ENCODE measurements at regions not wholly inside any gene's neighbourhood (a gene's known extent, or its start where the extent isn't known, plus 50 kb on each side); places are given as distances from the start of the nearest gene placed in this dataset.

DNA sequence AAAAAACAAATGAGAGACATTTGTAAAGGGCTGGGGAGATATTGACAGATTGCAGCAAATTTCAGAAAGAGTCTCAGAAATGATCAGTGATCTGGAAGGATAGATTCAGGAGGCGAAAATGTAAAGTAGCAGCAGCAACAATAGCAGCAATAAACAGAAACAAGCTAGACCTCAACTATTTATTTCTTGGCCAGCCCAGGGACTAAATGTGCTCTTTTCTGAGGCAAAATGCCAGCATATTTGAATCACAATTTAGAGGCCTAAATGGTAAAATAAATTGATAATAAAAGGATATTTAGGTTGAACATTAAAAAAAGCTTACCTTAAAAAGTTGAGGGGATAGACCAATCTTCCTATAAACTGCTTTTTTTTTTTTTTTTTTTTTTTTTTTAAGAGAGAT, 134.6 kb upstream of the ITGB1 start:
- TF ChIP-seq, protein P1, sequence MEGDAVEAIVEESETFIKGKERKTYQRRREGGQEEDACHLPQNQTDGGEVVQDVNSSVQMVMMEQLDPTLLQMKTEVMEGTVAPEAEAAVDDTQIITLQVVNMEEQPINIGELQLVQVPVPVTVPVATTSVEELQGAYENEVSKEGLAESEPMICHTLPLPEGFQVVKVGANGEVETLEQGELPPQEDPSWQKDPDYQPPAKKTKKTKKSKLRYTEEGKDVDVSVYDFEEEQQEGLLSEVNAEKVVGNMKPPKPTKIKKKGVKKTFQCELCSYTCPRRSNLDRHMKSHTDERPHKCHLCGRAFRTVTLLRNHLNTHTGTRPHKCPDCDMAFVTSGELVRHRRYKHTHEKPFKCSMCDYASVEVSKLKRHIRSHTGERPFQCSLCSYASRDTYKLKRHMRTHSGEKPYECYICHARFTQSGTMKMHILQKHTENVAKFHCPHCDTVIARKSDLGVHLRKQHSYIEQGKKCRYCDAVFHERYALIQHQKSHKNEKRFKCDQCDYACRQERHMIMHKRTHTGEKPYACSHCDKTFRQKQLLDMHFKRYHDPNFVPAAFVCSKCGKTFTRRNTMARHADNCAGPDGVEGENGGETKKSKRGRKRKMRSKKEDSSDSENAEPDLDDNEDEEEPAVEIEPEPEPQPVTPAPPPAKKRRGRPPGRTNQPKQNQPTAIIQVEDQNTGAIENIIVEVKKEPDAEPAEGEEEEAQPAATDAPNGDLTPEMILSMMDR (IDR thresholded peaks at IDR 0.05) = no peak
- no peak for TF ChIP-seq EZH2 (IDR thresholded peaks at IDR 0.05; ENCODE audit: borderline replicate concordance, insufficient read depth, low read depth, low read length, poor library complexity, severe bottlenecking)
- Histone ChIP-seq H3K36me3 (replicated peaks in 1 of 2; ENCODE audit: control extremely low read depth in 1 of 2, control insufficient read depth in 1 of 2, extremely low read depth in 1 of 2, insufficient read depth in 2 of 2, low read length in 1 of 2) (no peaks in the 10 kb centered on the region), H2AFZ (ENCODE audit: insufficient read depth, low read depth, low read length, poor library complexity, severe bottlenecking) (no peak overlapping the region), H3K27me3 (replicated peaks in 1 of 4; ENCODE audit: control extremely low read depth in 1 of 4, control insufficient read depth in 3 of 4, insufficient read depth in 4 of 4, low read length in 3 of 4) (no peaks in the 10 kb centered on the region), H3K79me2 (ENCODE audit: control insufficient read depth, insufficient read depth, low read length) (no peaks in the 10 kb centered on the region), H3K4me1 (ENCODE audit: control insufficient read depth in 2 of 2, insufficient read depth in 2 of 2, low read length in 2 of 2) (peaks cover 23 to 31% of the 10 kb centered on the region in 2 donors), H3K27ac (ENCODE audit: low read length in 2 of 2) (no peak overlapping the region), H3K4me2 (replicated peaks; ENCODE audit: low read depth, low read length, poor library complexity, severe bottlenecking) (no peak overlapping the region), H3K9ac (ENCODE audit: low read length) (no peak overlapping the region), H4K20me1 (ENCODE audit: control insufficient read depth, insufficient read depth, low read length, poor library complexity, severe bottlenecking) (no peaks in the 10 kb centered on the region), H3K4me3 (ENCODE audit: control extremely low read depth in 1 of 5, extremely low read depth in 1 of 5, insufficient read depth in 1 of 5, low read depth in 2 of 5, low read length in 4 of 5) (no peak overlapping the region), H3K9me3 (ENCODE audit: control extremely low read depth in 1 of 3, control insufficient read depth in 2 of 3, insufficient read depth in 1 of 3, low read length in 2 of 3) (peaks cover 2 to 24% (median 22%) of the 10 kb centered on the region in 3 donors)
- peaks cover 6% of the 10 kb centered on the region for H3K9me3 Mint-ChIP-seq (ENCODE audit: insufficient read depth)
- WGBS (ENCODE audit: insufficient coverage) = no CpG with 5 or more reads among the region's 1 CpG
- CTCF ChIA-PET = interaction anchor here (0.7 kb wide), 1 partner anchor 25 kb away, joined by 3 read pairs; no protein-coding TSS in a partner anchor
- intact Hi-C loops (cut with micrococcal nuclease) = loop anchor here (10.0 kb wide), 2 partner anchors 62 to 138 kb away; partner anchors contain the start of gene ITGB1
- DNase-seq (no peak), ATAC-seq (ENCODE audit: low read depth) (no peak)
- peak overlapping the region; percentile 21 for H3K27ac Mint-ChIP-seq
- peaks cover 43% of the 10 kb centered on the region for H3K4me1 Mint-ChIP-seq
- no peaks in the 10 kb centered on the region for H3K27me3 Mint-ChIP-seq
- peak overlapping the region; percentile 33 for H3K4me3 Mint-ChIP-seq
- POLR2A ChIA-PET = no interaction called here

DNA sequence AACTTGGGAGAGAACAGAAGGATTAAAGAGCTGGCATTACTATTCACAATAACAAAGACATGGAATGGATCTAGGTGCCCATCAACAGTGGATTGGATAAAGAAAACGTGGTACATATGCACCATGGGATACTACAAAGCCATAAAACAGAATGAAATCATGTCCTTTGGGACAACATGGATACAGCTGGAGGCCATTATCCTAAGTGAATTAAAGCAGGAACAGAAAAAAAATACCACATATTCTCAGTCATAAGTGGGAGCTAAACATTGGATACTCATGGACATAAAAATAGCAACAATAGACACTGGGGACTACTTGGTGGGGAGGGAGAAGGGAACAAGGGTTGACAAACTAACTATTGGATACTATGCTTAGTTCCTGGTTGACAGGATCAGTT, 133.2 kb upstream of the ITGB1 start:
- Histone ChIP-seq H3K9me3 (ENCODE audit: control extremely low read depth in 1 of 3, control insufficient read depth in 2 of 3, insufficient read depth in 1 of 3, low read length in 2 of 3) (peaks cover 2 to 24% (median 22%) of the 10 kb centered on the region in 3 donors), H3K27ac (ENCODE audit: low read length in 2 of 2) (no peak overlapping the region), H3K9ac (ENCODE audit: low read length) (no peak overlapping the region), H3K36me3 (replicated peaks in 1 of 2; ENCODE audit: control extremely low read depth in 1 of 2, control insufficient read depth in 1 of 2, extremely low read depth in 1 of 2, insufficient read depth in 2 of 2, low read length in 1 of 2) (no peaks in the 10 kb centered on the region), H3K4me1 (ENCODE audit: control insufficient read depth in 2 of 2, insufficient read depth in 2 of 2, low read length in 2 of 2) (peaks cover 20 to 24% of the 10 kb centered on the region in 2 donors), H4K20me1 (ENCODE audit: control insufficient read depth, insufficient read depth, low read length, poor library complexity, severe bottlenecking) (no peaks in the 10 kb centered on the region), H3K4me3 (ENCODE audit: control extremely low read depth in 1 of 5, extremely low read depth in 1 of 5, insufficient read depth in 1 of 5, low read depth in 2 of 5, low read length in 4 of 5) (no peak overlapping the region), H3K27me3 (replicated peaks in 1 of 4; ENCODE audit: control extremely low read depth in 1 of 4, control insufficient read depth in 3 of 4, insufficient read depth in 4 of 4, low read length in 3 of 4) (no peaks in the 10 kb centered on the region), H3K4me2 (replicated peaks; ENCODE audit: low read depth, low read length, poor library complexity, severe bottlenecking) (no peak overlapping the region), H2AFZ (ENCODE audit: insufficient read depth, low read depth, low read length, poor library complexity, severe bottlenecking) (no peak overlapping the region), H3K79me2 (ENCODE audit: control insufficient read depth, insufficient read depth, low read length) (no peaks in the 10 kb centered on the region)
- Mint-ChIP-seq H3K4me3 (no peak overlapping the region), H3K27me3 (no peaks in the 10 kb centered on the region), H3K27ac (no peak overlapping the region), H3K4me1 (peaks cover 42% of the 10 kb centered on the region), H3K9me3 (ENCODE audit: insufficient read depth) (peaks cover 6% of the 10 kb centered on the region)
- no peak for DNase-seq
- ATAC-seq (ENCODE audit: low read depth) = no peak
- WGBS (ENCODE audit: insufficient coverage) = no CpG with 5 or more reads among the region's 1 CpG
- ChIA-PET POLR2A (no interaction called here), CTCF (no interaction called here)
- TF ChIP-seq, protein P1 (IDR thresholded peaks at IDR 0.05) = no peak
- TF ChIP-seq EZH2 (IDR thresholded peaks at IDR 0.05; ENCODE audit: borderline replicate concordance, insufficient read depth, low read depth, low read length, poor library complexity, severe bottlenecking) = no peak
- intact Hi-C loops (cut with micrococcal nuclease) = loop anchor here (10.0 kb wide), 2 partner anchors 64 to 136 kb away; partner anchors contain the start of gene ITGB1

Data from B cell (primary cell).